ENCODE measurements at regions not wholly inside any gene's neighbourhood (a gene's known extent, or its start where the extent isn't known, plus 50 kb on each side); places are given as distances from the start of the nearest gene placed in this dataset.

DNA sequence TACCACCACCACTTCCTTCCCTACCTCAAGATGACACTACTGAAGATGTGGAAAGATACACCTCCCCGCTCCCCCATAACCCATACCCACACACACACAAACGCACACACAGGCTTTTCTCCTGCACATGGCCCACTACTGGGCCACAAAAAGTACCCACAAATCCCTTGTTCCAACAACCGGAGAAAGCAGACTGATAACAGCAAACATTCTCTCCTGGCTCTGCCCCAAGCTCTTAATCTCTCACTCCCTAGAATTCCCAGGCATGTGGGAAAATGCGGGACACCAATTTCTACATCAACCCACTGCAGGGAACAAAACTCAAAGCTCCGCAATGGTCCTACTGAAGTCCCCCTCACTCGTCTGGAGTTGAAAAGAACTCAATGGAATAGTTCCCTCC, 611.0 kb upstream of the KLF4 start:
- no peak for DNase-seq (ENCODE audit: low spot score)

DNA sequence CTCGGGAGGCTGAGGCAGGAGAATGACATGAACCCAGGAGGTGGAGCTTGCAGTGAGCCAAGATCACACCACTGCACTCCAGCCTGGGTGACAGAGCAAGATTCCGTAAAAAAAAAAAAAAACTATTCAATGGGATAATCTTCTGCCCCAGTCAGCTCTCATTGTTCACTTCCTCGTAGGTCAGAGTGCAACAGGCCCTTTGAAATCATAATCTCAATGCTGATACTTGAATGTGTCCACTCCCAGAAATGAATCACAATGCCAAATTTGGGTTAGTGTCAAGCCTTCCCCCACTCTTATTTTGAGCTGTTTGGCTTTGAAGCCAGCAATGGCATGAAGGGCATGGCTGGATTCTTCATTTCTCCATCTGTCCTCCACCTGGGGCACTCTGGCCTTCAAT, 610.3 kb upstream of the KLF4 start:
- DNase-seq (ENCODE audit: low spot score) = no peak

- no peak for DNase-seq (ENCODE audit: low spot score)
Measured at GRCh38 chr9:108095496-108095895, 605.9 kb upstream of the KLF4 start.

DNA sequence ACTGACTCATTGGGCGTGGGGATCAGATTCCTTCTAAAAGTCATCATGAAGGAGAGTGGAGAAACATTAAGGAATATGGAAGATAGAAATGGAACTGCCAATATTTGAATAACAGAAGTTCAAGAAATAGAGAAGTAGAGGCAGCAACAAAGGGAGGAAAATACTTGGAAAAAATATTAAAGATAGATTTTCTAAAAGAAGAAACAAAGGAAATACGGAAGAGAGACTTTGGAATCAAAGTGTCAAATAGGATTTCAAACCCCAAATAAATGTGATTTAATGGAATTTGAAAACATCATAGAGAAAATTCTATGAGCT, 605.1 kb upstream of the KLF4 start:
- no peak for DNase-seq (ENCODE audit: low spot score)

DNA sequence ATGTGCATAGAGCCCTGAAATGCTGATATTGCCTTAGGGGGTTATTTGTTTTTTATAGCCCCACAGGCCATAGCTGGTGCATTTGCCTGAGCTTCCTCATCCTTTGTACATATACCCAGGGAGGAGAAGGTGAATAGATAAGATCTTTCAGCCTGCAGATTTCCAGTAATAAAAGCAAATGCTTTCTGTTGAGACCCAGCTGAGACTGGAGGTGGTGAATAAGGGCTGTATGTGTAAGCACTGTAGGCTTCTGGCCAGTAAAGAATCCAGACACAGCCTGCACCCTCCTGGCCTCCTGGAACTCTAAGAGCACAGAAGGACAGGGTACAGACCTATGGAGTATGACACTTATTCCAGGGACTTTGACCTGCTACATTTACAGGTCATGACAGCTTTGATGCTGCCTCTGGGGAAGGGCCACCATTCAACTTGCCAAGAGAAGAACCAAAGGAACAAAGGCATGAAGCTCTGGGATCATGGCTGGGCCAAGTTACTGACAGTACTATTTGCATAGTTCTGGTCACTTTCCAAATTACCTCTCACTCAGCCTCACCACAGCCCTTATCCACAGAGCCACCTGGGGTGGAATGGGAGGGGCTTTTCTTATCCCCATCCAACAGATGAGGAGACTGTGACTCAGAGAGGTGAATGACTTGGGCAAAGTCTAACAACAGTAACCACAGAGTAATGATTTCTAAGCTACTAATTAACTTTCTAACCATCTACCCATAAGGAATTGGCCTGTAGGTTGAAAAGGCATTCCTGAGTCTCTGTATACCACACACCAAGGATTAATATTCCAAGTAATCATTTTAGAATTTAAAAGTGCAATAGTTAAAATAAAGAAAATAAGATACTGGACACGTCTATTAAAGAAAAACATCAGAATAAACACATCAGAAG, 604.5 kb upstream of the KLF4 start:
- no peak for DNase-seq (ENCODE audit: low spot score)

DNA sequence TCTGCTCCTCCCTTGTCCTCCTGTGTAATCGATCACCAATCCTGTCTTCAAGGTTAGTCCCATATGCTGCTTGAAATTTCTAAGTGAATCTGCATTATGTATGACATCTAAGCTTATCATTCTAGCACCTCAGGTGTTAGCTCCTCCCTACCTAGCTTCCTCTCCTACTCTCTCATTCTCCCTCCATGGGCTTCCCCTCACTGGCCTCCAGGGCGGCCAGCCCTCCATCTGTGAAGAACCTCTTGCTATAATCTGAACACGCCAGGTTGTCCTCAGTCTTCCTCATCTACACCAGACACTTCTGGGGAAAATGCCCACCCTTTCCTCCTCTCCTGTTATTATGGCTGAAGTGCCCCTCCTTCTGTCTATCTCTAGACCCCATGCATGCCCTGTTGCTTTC, 599.3 kb upstream of the KLF4 start:
- DNase-seq (ENCODE audit: low spot score) = no peak

GRCh38 chr9:108087781-108088180, 598.2 kb upstream of the KLF4 start:
- no peak for DNase-seq (ENCODE audit: low spot score)

DNA sequence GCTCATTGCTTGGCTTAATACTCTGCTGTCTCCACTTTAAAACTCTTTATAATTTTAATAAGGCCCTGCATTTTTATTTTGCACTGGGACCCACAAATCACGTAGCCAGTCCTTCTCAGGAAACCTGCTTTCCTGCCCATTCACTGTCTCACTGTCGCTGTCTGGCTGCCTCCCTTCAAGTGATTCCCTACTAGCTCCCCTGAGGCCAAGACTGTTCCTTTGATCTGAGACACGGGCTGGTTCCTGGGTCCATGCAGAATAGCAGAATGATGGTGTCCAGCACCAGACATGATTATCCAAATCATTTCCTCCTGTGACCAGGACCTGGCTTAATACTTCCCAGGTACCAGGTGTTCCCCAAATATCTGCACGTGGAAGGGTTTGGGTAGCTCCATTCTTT, 597.1 kb upstream of the KLF4 start:
- no peak for DNase-seq (ENCODE audit: low spot score)

DNA sequence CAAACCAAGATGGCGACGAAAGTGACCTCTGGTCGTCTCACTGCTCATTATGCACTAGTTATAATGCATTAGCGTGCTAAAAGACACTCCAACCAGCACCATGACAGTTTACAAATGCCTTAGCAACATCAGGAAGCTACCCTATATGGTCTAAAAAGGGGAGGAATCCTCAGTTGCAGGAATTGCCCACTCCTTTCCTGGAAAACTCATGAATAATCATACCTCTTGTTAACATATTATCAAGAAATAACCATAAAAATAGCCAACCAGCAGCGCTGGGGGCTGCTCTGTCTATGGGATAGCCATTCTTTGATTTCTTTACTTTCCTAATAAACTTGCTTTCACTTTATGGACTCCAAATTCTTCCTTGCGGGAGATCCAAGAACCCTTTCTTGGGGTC, 595.7 kb upstream of the KLF4 start:
- no peak for DNase-seq (ENCODE audit: low spot score)

DNA sequence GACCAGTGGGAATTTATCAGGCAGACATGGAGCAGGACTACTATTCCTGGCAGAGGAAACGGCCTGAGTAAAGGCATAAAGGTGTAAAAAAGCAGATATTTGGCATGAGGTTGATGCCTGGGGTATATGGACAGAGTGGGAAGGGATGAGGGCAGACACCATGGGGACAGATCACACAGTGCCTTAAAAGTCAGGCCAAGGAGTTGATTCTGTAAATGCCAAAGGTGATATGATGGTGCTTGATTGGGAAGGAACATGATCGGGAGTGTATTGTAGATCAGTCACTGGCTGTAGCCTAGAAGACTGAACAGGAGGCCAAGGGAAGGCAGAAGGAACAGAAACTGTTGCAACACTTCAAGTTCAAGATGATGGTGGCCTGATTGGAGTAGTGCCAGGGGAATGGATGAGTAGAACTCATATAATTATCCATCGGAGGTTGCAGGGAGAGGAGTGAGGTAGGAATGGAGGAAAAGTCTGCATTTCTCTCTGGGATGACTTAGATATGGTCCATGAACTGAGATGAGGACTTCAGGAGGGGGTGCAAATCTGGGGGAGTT, 594.3 kb upstream of the KLF4 start:
- DNase-seq (ENCODE audit: low spot score) = no peak

GRCh38 chr9:108083160-108083750, 593.7 kb upstream of the KLF4 start:
- DNase-seq (ENCODE audit: low spot score) = no peak

- no peak for DNase-seq (ENCODE audit: low spot score)
Measured at GRCh38 chr9:108081112-108081511, 591.5 kb upstream of the KLF4 start.

DNA sequence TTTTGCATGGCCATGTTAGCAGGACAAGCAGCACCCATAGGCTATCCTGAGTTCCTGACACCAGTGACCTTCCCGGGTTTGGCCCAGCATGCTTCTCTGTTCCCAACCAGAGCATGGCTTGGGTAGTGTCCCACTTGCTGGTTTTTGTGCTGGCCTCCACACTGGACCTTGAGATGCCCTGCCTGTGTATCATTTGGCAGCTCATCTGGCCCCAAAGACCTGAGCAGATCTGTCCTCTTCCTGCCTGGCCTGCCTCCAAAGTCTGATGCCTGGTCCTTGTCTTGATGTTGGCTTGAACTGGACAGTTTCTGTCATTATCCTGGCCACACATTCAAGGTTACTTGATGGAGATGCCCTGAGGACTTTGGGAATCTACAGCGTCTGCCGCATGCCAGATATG, 590.7 kb upstream of the KLF4 start:
- no peak for DNase-seq (ENCODE audit: low spot score)

- no peak for DNase-seq (ENCODE audit: low spot score)
Measured at GRCh38 chr9:108078811-108079210, 589.2 kb upstream of the KLF4 start.

DNA sequence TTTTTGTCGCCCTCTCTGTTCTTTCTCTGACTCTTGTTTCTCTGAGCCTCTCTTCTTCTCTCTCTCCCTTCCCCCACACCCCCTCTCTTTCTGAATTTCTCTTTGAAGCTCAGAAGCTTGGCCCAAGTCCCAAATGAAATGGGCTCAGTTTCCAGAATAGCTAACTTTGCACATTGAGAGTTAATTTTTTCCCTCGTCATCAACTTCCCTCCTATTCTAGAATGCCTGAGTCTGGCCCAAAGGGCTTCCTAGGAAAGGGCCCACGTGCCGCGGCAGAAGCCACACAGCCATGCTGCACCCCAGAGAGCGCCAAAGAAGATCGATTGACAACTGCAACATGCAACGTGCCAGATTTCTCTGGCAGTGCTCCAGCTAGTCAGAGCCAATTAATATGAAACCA, 588.8 kb upstream of the KLF4 start:
- no peak for DNase-seq (ENCODE audit: low spot score)

DNA sequence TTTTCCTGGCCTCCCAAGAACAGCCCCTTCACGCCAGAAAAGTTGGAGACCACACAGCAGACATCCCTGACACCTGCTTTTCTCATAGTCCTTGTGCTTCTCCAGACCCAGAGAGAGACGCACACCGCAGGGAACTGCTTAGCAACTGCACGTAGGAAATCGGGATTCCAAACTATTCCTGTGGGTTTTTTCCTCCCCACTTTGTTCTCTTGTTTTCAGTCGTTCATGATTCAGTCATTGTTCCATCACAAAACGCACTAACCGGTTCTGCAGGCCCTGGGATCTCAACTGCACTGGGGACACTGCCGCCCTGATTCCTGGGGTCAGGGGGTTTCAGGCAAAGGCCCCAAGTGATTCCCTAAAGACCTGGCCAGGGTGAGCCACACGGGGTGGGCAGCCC, 588.0 kb upstream of the KLF4 start:
- DNase-seq (ENCODE audit: low spot score) = no peak

DNA sequence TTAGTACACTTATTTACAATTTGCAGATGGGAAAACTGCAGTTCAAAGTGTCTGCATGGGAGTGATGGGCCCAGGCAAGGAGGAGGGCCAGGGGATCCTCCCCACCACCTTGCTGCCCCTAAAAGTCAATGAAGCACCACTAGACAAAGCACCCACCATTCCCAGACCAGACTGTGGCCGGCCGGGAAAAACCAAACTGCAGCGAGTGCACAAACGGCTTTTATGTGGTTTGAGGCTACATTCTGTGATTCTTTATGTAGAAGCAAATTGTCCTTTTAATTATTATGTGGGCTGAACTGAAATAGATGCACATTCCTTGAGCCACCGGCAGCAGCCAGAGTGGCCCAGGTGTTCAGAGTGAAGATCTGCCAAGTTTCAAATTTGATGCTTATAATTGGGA, 585.3 kb upstream of the KLF4 start:
- no peak for DNase-seq (ENCODE audit: low spot score)

DNA sequence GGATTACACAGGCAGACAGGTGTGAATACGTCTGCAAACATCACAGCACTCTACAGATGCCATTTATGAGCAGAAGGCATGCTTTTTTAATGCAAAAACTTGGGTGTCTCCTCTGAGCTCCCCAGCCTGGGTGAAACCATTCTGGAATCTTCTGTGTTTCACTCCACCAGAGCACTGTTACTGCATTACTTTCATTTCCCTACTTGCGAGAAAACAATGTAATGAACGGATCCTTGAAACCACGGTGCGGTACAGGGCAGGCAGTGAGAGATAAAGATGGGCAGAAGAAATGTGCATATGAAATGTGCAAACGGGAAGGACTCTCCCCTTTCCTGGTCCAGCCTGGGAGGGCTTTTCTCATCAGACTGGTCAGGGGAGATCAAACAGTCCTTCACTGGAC, 584.3 kb upstream of the KLF4 start:
- no peak for DNase-seq (ENCODE audit: low spot score)

GRCh38 chr9:108072740-108073139, 583.2 kb upstream of the KLF4 start:
- DNase-seq (ENCODE audit: low spot score) = no peak

- DNase-seq (ENCODE audit: low spot score) = no peak
Measured at GRCh38 chr9:108070861-108071260, 581.3 kb upstream of the KLF4 start.

DNA sequence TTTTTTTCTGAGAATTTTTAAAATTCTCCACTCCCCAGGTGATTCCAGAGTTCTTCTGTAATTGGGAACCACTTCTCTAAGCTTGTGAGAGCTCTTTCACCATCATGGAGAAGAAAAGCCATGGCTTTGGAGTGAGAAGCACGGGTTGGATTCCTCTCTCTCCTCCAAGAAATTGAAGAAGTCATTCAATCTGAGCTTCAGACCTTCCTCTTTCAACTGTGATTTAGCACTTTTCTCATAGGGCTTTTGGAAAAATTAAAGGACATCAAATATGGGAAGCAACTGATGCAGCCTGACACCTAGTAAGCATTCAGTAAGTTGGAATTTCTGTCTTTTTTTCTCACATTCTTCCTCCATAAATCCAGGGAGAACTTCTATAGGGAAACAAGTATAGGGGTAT, 580.4 kb upstream of the KLF4 start:
- no peak for DNase-seq (ENCODE audit: low spot score)

- DNase-seq (ENCODE audit: low spot score) = no peak
Measured at GRCh38 chr9:108062680-108063079, 573.1 kb upstream of the KLF4 start.

DNA sequence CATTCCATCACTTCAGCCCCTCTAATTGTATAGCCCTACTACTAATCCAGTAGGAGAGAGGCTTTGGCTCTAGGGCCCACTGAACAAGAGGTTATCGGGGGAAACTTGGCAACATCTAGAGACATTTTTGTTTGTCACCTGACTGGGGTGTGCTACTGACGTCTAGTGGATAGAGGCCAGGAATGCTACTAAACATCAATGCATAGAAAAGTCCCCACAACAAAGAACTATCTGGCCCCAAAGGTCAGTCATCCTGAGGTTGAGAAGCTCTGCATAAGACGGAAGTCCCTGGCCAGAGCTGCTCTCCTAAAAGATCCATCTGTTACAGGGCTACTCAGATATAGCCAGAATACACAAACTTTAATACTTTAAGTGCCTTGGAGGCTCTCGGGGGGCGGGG, 570.6 kb upstream of the KLF4 start:
- no peak for DNase-seq (ENCODE audit: low spot score)
